Calu3 (cell line): ENCODE measurements at regions not wholly inside any gene's neighbourhood (a gene's known extent, or its start where the extent isn't known, plus 50 kb on each side); places are given as distances from the start of the nearest gene placed in this dataset.

Experiments used
- BruUV-seq: library from RNA; stranded (reverse); fragments of 400-500 nt; replicated peaks from 2 replicates; lab custom pipeline; 2021; lab: Mats Ljungman, UMichigan
- CTCF ChIA-PET: fragments of 300-600 bp; sonication (Branson Sonifier 250); formaldehyde crosslinking; loops from one replicate; lab custom pipeline; 2022; ENCODE audit warnings: antibody characterized with exemption; lab: Charles Lee
- DNase-seq: peaks from one replicate; pipeline ENCODE4 v3.0.0; 2022
- H3K27ac Mint-ChIP-seq: one replicate; pipeline ENCODE4 v1.8.0; 2022; ENCODE audit warnings: mixed read lengths; ENCODE audit not compliant: unreplicated experiment
- H3K27me3 Mint-ChIP-seq: one replicate; pipeline ENCODE4 v1.8.0; 2022; ENCODE audit warnings: mixed read lengths; ENCODE audit not compliant: unreplicated experiment
- H3K36me3 Mint-ChIP-seq: one replicate; pipeline ENCODE4 v1.8.0; 2022; ENCODE audit warnings: mild to moderate bottlenecking, moderate library complexity, mixed read lengths; ENCODE audit not compliant: insufficient read depth, unreplicated experiment
- H3K4me1 Mint-ChIP-seq: one replicate; pipeline ENCODE4 v1.8.0; 2022; ENCODE audit warnings: mild to moderate bottlenecking, low read depth, mixed read lengths; ENCODE audit not compliant: unreplicated experiment
- H3K4me3 Mint-ChIP-seq: one replicate; pipeline ENCODE4 v1.8.0; 2022; ENCODE audit warnings: mild to moderate bottlenecking, low read depth, moderate library complexity, mixed read lengths; ENCODE audit not compliant: unreplicated experiment
- H3K9me3 Mint-ChIP-seq: one replicate; pipeline ENCODE4 v1.8.0; 2022; ENCODE audit warnings: low read depth, mixed read lengths; ENCODE audit not compliant: unreplicated experiment
- intact Hi-C: fragments of 100-400 bp; cut with micrococcal nuclease; formaldehyde crosslinking; loops from one replicate; pipeline ENCODE4 v1.10.0; 2022; ENCODE audit not compliant: unreplicated experiment
- TF ChIP-seq, protein P1 (sequence below): fragments of 200-600 bp; IDR thresholded peaks from one replicate; pipeline ENCODE4 v1.8.0; 2022; ENCODE audit warnings: antibody characterized with exemption; ENCODE audit not compliant: unreplicated experiment

DNA sequence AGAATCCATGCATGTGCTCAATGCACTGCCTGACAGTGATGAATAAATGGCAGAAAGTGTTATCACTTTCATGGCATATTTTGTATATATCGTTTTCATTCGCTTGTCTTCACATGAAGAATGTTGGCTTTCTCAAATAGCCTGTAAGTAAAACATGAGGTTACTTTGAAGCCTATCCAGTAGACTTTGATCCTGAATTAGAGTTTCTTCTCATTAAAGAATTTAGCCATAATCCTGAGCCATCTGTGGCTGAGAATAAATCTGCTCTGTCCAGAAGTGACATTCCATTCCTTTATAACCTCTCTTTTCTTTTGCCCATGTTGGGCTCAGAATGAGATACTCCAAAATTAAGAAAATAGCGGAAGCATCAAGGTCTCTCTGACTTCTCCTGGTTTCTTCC lies 1071.7 kb upstream of the TENM4 start:
- DNase-seq, result no peak
- no TSS peak for BruUV-seq
- Mint-ChIP-seq H3K27ac (no peak overlapping the region), H3K36me3 (no peaks in the 10 kb centered on the region), H3K4me1 (no peaks in the 10 kb centered on the region), H3K9me3 (peaks cover 10% of the 10 kb centered on the region), H3K27me3 (no peaks in the 10 kb centered on the region), H3K4me3 (no peak overlapping the region)
- intact Hi-C loops, result no loop called here
- TF ChIP-seq, protein P1, sequence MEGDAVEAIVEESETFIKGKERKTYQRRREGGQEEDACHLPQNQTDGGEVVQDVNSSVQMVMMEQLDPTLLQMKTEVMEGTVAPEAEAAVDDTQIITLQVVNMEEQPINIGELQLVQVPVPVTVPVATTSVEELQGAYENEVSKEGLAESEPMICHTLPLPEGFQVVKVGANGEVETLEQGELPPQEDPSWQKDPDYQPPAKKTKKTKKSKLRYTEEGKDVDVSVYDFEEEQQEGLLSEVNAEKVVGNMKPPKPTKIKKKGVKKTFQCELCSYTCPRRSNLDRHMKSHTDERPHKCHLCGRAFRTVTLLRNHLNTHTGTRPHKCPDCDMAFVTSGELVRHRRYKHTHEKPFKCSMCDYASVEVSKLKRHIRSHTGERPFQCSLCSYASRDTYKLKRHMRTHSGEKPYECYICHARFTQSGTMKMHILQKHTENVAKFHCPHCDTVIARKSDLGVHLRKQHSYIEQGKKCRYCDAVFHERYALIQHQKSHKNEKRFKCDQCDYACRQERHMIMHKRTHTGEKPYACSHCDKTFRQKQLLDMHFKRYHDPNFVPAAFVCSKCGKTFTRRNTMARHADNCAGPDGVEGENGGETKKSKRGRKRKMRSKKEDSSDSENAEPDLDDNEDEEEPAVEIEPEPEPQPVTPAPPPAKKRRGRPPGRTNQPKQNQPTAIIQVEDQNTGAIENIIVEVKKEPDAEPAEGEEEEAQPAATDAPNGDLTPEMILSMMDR, result no peak
- CTCF ChIA-PET, result no interaction called here

DNA sequence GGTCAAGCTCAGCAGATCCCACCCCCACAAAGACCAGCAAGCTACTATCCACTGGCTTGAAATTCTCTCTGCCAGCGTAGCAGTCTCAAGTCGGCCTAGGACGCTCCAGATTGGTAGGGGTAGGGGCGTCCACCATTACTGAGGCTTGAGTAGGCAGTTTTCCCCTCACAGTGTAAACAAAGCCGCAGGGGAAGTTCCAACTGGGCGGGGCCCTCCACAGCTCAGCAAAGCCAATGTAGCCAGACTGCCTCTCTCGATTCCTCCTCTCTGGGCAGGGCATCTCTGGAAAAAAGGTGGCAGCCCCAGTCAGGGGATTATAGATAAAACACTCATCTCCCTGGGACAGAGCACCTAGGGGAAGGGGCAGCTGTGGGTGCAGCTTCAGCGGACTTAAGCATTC lies 1064.9 kb upstream of the TENM4 start:
- Mint-ChIP-seq H3K4me3 (no peak overlapping the region), H3K27ac (no peak overlapping the region), H3K4me1 (no peaks in the 10 kb centered on the region), H3K27me3 (no peaks in the 10 kb centered on the region), H3K9me3 (peaks cover 8% of the 10 kb centered on the region), H3K36me3 (no peaks in the 10 kb centered on the region)
- TF ChIP-seq, protein P1, result no peak
- peak; percentile 3 for DNase-seq
- CTCF ChIA-PET, result no interaction called here
- BruUV-seq, result no TSS peak
- intact Hi-C loops, result no loop called here

DNA sequence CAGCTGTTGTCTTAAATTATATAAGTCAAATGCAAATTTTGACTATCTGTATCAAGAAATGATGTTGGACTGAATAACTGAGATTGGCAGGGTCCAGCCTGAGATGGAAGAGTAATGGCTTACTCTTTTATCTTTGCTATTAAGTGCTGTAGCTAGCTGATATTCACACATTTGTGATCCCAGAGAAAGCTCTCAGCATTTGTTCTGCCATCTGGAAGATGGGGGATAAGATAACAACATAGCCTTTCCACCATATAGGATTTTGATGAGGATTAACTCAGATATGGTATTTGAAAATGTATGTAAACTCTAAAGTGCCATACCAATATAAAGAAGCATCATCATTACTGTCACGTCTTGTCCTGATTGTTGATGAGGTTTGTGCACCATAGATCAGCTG lies 1063.2 kb upstream of the TENM4 start:
- no peaks in the 10 kb centered on the region for H3K36me3 Mint-ChIP-seq
- H3K27ac Mint-ChIP-seq, result no peak overlapping the region
- TF ChIP-seq, protein P1, result no peak
- intact Hi-C loops, result no loop called here
- no peak for DNase-seq
- no peaks in the 10 kb centered on the region for H3K27me3 Mint-ChIP-seq
- CTCF ChIA-PET, result no interaction called here
- H3K4me3 Mint-ChIP-seq, result no peak overlapping the region
- H3K9me3 Mint-ChIP-seq, result peaks cover 13% of the 10 kb centered on the region
- no peaks in the 10 kb centered on the region for H3K4me1 Mint-ChIP-seq
- no TSS peak for BruUV-seq

DNA sequence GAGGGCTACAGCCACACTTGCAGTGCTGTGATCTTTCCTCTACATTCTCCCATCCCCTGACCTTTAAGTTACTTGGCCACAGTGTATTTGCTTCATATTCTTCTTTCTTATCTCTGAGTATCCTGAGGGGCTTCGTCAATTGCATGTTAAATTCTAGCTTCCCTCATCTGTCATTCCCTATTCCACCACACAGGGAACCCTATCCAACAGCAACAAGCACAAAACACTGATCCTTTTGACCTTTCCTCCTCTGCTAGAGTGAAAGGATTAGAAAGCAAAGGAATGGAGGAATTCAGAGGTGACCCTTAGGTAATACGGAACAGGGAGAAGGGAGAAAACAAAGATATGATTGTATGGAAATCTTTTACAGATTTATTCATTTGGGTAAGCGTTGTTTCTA lies 1061.7 kb upstream of the TENM4 start:
- Mint-ChIP-seq H3K27ac (no peak overlapping the region), H3K36me3 (no peaks in the 10 kb centered on the region), H3K27me3 (no peaks in the 10 kb centered on the region), H3K9me3 (peaks cover 7% of the 10 kb centered on the region), H3K4me3 (no peak overlapping the region), H3K4me1 (no peaks in the 10 kb centered on the region)
- DNase-seq, result no peak
- BruUV-seq, result no TSS peak
- CTCF ChIA-PET, result no interaction called here
- TF ChIP-seq, protein P1, result no peak
- intact Hi-C loops, result no loop called here
